ENCODE measurements at regions not wholly inside any gene's neighbourhood (a gene's known extent, or its start where the extent isn't known, plus 50 kb on each side); places are given as distances from the start of the nearest gene placed in this dataset.

GRCh38 chr5:56282951-56283350 lies 49.8 kb upstream of the ANKRD55 start:
- Histone ChIP-seq H3F3A (replicated peaks; ENCODE audit: insufficient read depth) (peaks cover 31% of the 10 kb centered on the region), H3K4me2 (no peak overlapping the region), H3K79me2 (ENCODE audit: insufficient read depth) (no peaks in the 10 kb centered on the region), H4K20me1 (ENCODE audit: insufficient read depth) (no peaks in the 10 kb centered on the region), H3K4me3 (ENCODE audit: low read depth in 2 of 2, low read length in 1 of 2) (no peak overlapping the region), H3K9me2 (no peaks in the 10 kb centered on the region), H3K9me3 (no peaks in the 10 kb centered on the region), H3K36me3 (replicated peaks in 1 of 2; ENCODE audit: control insufficient read depth in 1 of 2, insufficient read depth in 2 of 2, low read length in 1 of 2) (no peaks in the 10 kb centered on the region), H3K4me1 (ENCODE audit: control insufficient read depth in 1 of 2, insufficient read depth in 2 of 2, low read depth in 1 of 2, low read length in 1 of 2) (peaks cover 29 to 39% of the 10 kb centered on the region in 2 experiments), H3K27me3 (ENCODE audit: insufficient read depth) (no peaks in the 10 kb centered on the region), H3K27ac (ENCODE audit: low read depth in 2 of 2, low read length in 1 of 2) (peak overlapping the region in 1 of 2 experiments; percentile 2; a peak in 1 of 4 replicates), H3K9ac (no peak overlapping the region), H2AFZ (ENCODE audit: low read depth) (no peak overlapping the region)
- DNase-seq, result no peak
- CTCF ChIA-PET, result interaction anchor here (1.3 to 2.8 kb wide), 3 partner anchors 13 to 1015 kb away, joined by 4 to 18 read pairs (median 6); no protein-coding TSS in a partner anchor
- 60% methylated on average over 2 of the region's 2 CpGs for WGBS (ENCODE audit: low lambda C conversion rate)
- TF ChIP-seq GATA2 (CRISPR knock-in tag; IDR thresholded peaks at IDR 0.05) (no peak), JUND (IDR thresholded peaks at IDR 0.05) (no peak), FOXM1 (IDR thresholded peaks at IDR 0.05; ENCODE audit: low read depth) (no peak), RXRA (IDR thresholded peaks at IDR 0.05; ENCODE audit: borderline replicate concordance, low read depth) (no peak), EZH2phosphoT487 (IDR thresholded peaks at IDR 0.05; ENCODE audit: borderline replicate concordance, low read depth) (no peak), REST (IDR thresholded peaks at IDR 0.05; ENCODE audit: low read depth, low read length) (no peak), ELF1 (IDR thresholded peaks at IDR 0.05) (no peak), RCOR1 (IDR thresholded peaks at IDR 0.05; ENCODE audit: low read length) (no peak), RAD21 (IDR thresholded peaks at IDR 0.05; ENCODE audit: low read length) (no peak), FOSL2 (IDR thresholded peaks at IDR 0.05; ENCODE audit: borderline replicate concordance, low read depth) (no peak), GABPA (IDR thresholded peaks at IDR 0.05; ENCODE audit: low read depth) (no peak), NFIC (IDR thresholded peaks at IDR 0.05; ENCODE audit: borderline replicate concordance) (no peak), YY1 (IDR thresholded peaks at IDR 0.05; ENCODE audit: low read depth) (no peak), SMC3 (IDR thresholded peaks at IDR 0.05; ENCODE audit: low read depth, low read length) (no peak), POLR2AphosphoS5 (IDR thresholded peaks at IDR 0.05; ENCODE audit: low read depth, low read length) (no peak), IRF3 (IDR thresholded peaks at IDR 0.05; ENCODE audit: low read depth, low read length) (no peak)
- TF ChIP-seq, protein P1, sequence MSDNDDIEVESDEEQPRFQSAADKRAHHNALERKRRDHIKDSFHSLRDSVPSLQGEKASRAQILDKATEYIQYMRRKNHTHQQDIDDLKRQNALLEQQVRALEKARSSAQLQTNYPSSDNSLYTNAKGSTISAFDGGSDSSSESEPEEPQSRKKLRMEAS (IDR thresholded peaks at IDR 0.05; ENCODE audit: low read depth), result no peak
- TF ChIP-seq, protein P2, sequence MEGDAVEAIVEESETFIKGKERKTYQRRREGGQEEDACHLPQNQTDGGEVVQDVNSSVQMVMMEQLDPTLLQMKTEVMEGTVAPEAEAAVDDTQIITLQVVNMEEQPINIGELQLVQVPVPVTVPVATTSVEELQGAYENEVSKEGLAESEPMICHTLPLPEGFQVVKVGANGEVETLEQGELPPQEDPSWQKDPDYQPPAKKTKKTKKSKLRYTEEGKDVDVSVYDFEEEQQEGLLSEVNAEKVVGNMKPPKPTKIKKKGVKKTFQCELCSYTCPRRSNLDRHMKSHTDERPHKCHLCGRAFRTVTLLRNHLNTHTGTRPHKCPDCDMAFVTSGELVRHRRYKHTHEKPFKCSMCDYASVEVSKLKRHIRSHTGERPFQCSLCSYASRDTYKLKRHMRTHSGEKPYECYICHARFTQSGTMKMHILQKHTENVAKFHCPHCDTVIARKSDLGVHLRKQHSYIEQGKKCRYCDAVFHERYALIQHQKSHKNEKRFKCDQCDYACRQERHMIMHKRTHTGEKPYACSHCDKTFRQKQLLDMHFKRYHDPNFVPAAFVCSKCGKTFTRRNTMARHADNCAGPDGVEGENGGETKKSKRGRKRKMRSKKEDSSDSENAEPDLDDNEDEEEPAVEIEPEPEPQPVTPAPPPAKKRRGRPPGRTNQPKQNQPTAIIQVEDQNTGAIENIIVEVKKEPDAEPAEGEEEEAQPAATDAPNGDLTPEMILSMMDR (IDR thresholded peaks at IDR 0.05), result no peak
- POLR2A ChIA-PET, result interaction anchor here (0.7 kb wide), 1 partner anchor 29 kb away, joined by 3 read pairs; no protein-coding TSS in a partner anchor

Small RNAs in the stretch of these regions (small RNA-seq; reads per million reads assigned to genes)
- gene HMGN1P17 (0 to 4.5 (median 0) reads per million in 7 experiments), gene RNU6ATAC2P (0 to 13.0 (median 0) reads per million in 7 experiments)
